T-helper 2 cell (primary cell): ENCODE measurements at regions not wholly inside any gene's neighbourhood (a gene's known extent, or its start where the extent isn't known, plus 50 kb on each side); places are given as distances from the start of the nearest gene placed in this dataset.
"Not testable (repeated sequence)": the region's sequence is repeated elsewhere in the genome, so short reads cannot be mapped to it uniquely, and the experiment has no call there.

Source experiments
- DNase-seq, 5 experiments: peaks; one replicate each; pipeline versions ENCODE4 v3.0.0 to v3.0.0-alpha.2; 2012 to 2022

GRCh38 chr5:8481007-8481406 is 612.1 kb downstream of the MTRR start:
- DNase-seq, result no peak

GRCh38 chr5:8491254-8491653 is 622.3 kb downstream of the MTRR start:
- no peak for DNase-seq

- DNase-seq, result no peak
These were observed 624.2 kb downstream of the MTRR start for GRCh38 chr5:8493176-8493575.

- no peak for DNase-seq
These were observed 631.5 kb downstream of the MTRR start for GRCh38 chr5:8500426-8500825.

- DNase-seq, result no peak
These were observed 636.2 kb downstream of the MTRR start for GRCh38 chr5:8505196-8505595.

- no peak for DNase-seq
These were observed 639.3 kb downstream of the MTRR start for GRCh38 chr5:8508231-8508630.

GRCh38 chr5:8516356-8516755 is 647.4 kb downstream of the MTRR start:
- DNase-seq, result no peak

- DNase-seq, result no peak
These were observed 648.5 kb downstream of the MTRR start for GRCh38 chr5:8517456-8517855.

GRCh38 chr5:8520917-8521316 is 652.0 kb downstream of the MTRR start:
- DNase-seq, result no peak

GRCh38 chr5:8521991-8522390 is 653.0 kb downstream of the MTRR start:
- DNase-seq, result no peak

- DNase-seq, result no peak
These were observed 653.7 kb downstream of the MTRR start for GRCh38 chr5:8522646-8523045.

GRCh38 chr5:8523501-8523900 is 654.6 kb downstream of the MTRR start:
- DNase-seq, result no peak

GRCh38 chr5:8525819-8526218 is 656.9 kb downstream of the MTRR start:
- no peak for DNase-seq

- DNase-seq, result no peak
These were observed 659.2 kb downstream of the MTRR start for GRCh38 chr5:8528106-8528505.

GRCh38 chr5:8538821-8539220 is 669.9 kb downstream of the MTRR start:
- no peak for DNase-seq

GRCh38 chr5:8540317-8540716 is 671.4 kb downstream of the MTRR start:
- no peak for DNase-seq

GRCh38 chr5:8550921-8551320 is 682.0 kb downstream of the MTRR start:
- DNase-seq, result no peak

- DNase-seq, result no peak
These were observed 684.4 kb downstream of the MTRR start for GRCh38 chr5:8553364-8553763.

GRCh38 chr5:8557728-8558127 is 688.8 kb downstream of the MTRR start:
- no peak for DNase-seq

GRCh38 chr5:8560776-8561175 is 691.8 kb downstream of the MTRR start:
- no peak for DNase-seq

- DNase-seq, result no peak
These were observed 692.4 kb downstream of the MTRR start for GRCh38 chr5:8561224-8561840.

GRCh38 chr5:8561854-8562253 is 692.9 kb downstream of the MTRR start:
- no peak for DNase-seq

GRCh38 chr5:8563540-8563939 is 694.6 kb downstream of the MTRR start:
- not testable (repeated sequence) for DNase-seq

- DNase-seq, result no peak
These were observed 699.9 kb downstream of the MTRR start for GRCh38 chr5:8568858-8569257.

GRCh38 chr5:8570528-8570927 is 701.6 kb downstream of the MTRR start:
- DNase-seq, result no peak

- no peak for DNase-seq
These were observed 707.2 kb downstream of the MTRR start for GRCh38 chr5:8576178-8576577.
